ENCODE measurements at regions not wholly inside any gene's neighbourhood (a gene's known extent, or its start where the extent isn't known, plus 50 kb on each side); places are given as distances from the start of the nearest gene placed in this dataset.
"Not testable (repeated sequence)": the region's sequence is repeated elsewhere in the genome, so short reads cannot be mapped to it uniquely, and the experiment has no call there.

DNA sequence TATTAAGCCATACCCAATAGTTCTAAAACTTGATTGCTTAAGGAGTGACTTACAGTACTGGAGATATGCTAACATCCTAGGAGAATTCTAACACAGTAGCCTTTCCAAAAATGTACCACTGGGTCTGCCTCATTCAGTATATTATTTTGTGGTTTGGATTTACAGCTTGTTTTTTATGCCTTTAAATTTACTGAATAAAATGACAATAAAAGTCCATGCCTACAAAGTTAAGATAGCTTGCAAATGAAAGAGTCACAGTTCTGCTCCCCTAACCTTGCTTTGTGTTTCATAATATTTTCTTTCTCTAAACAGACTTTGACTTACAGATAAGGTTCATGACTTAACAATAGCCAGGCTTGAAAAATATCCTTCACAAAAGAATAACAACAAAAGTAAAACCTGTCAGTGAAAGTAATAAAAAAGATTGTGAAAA is 951.1 kb upstream of the NUDT12 start:
- Mint-ChIP-seq H3K9me3 (ENCODE audit: low read depth) (peaks cover 8% of the 10 kb centered on the region), H3K4me1 (no peaks in the 10 kb centered on the region), H3K27ac (no peak overlapping the region), H3K27me3 (no peaks in the 10 kb centered on the region), H3K36me3 (ENCODE audit: low read depth) (no peaks in the 10 kb centered on the region), H3K4me3 (no peak overlapping the region)
- ATAC-seq (no peak), DNase-seq (no peak)
- ChIA-PET POLR2A (no interaction called here), CTCF (no interaction called here)
- intact Hi-C loops (cut with DNase I, micrococcal nuclease) = no loop called here

DNA sequence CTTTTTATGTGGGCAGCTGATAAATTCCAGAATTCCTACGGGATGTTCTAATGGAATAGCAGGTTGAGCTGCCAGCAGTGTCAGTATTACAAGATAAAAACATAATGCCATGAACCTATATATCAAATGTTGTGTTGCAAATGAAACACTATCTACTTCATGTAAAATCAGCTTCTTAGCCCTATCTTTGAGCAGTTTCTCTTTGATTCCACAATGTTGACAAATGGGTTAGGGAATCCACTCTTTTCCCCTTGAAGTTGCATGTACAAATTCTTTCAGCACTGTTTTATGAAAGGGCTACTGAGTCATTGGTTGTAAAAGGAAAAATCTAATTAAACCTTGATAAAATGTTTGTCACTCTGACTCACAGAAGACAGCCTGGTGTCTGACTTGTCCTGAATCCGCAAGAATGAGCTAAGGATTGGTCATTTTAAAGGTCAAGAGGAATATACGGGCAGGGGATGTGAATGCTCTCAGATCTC is 950.6 kb upstream of the NUDT12 start:
- intact Hi-C loops (cut with DNase I, micrococcal nuclease) = no loop called here
- ChIA-PET CTCF (no interaction called here), POLR2A (no interaction called here)
- no peaks in the 10 kb centered on the region for H3K36me3 Mint-ChIP-seq (ENCODE audit: low read depth)
- H3K9me3 Mint-ChIP-seq (ENCODE audit: low read depth) = peaks cover 8% of the 10 kb centered on the region
- ATAC-seq = no peak
- H3K4me3 Mint-ChIP-seq = no peak overlapping the region
- no peaks in the 10 kb centered on the region for H3K4me1 Mint-ChIP-seq
- no peak for DNase-seq
- no peak overlapping the region for H3K27ac Mint-ChIP-seq
- no peaks in the 10 kb centered on the region for H3K27me3 Mint-ChIP-seq

DNA sequence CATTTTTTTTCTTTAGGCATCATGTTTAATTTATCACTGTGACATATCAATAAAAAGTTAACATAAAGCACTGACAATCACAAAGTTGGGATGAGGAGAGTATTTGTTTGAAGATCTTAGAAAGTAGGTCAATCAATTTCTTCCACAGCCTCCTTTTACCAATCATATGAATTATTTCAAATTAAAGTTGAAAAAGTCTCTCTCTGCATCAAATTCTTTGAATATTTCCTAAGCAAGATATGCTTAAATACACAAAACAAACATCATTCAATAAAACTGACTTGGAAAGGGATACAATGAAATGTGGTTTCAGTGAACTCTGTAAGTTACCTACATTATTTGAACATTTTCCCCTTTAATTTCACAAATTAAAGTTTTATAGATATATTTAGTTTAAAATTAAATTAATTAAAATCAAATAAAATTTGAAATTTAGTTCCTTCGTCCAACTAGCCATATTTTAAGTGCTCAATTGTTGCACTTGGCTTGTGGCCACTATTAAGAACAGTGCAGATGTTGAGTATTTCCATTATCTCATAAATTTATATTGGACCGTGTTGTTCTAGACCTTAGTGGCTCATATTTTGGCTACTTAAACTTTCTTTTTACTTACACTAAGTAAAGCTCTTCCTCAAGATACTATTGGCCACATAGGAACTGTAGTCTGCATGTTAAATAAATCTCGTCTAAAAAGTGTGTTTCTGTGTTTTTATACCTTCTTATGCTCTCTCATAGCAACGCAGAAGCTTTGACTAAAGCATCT is 949.7 kb upstream of the NUDT12 start:
- CTCF ChIA-PET = no interaction called here

DNA sequence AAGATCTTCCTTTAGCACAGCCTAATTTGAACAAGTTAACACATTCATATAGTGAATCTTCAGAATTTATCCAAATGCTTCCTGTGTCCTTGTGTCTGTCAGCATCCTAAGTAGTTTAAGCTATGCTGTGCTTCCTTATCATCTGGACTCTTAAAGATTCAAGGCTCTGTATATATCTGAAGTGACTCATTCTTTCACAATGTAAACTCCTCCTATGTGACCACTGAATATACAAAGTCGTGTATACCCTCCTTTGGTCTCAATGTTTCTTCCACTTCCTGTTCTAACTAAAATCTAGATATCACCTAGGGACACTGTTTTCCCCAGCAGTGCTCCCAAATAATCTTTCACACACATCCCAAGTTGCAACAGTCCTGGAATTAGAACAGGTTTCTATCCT is 935.7 kb upstream of the NUDT12 start:
- Mint-ChIP-seq H3K27me3 (no peaks in the 10 kb centered on the region), H3K9me3 (ENCODE audit: low read depth) (peaks cover 17% of the 10 kb centered on the region), H3K4me3 (no peak overlapping the region), H3K27ac (no peak overlapping the region), H3K36me3 (ENCODE audit: low read depth) (no peaks in the 10 kb centered on the region), H3K4me1 (no peaks in the 10 kb centered on the region)
- ChIA-PET POLR2A (no interaction called here), CTCF (no interaction called here)
- no peak for ATAC-seq
- no peak for DNase-seq
- intact Hi-C loops (cut with DNase I, micrococcal nuclease) = no loop called here

More for the DNA sequence above, 949.7 kb upstream of the NUDT12 start:
- no peak overlapping the region for H3K27ac Mint-ChIP-seq
- intact Hi-C loops (cut with DNase I, micrococcal nuclease) = no loop called here
- H3K36me3 Mint-ChIP-seq (ENCODE audit: low read depth) = no peaks in the 10 kb centered on the region
- DNase-seq = no peak
- H3K27me3 Mint-ChIP-seq = no peaks in the 10 kb centered on the region
- peaks cover 8% of the 10 kb centered on the region for H3K9me3 Mint-ChIP-seq (ENCODE audit: low read depth)
- POLR2A ChIA-PET = no interaction called here
- no peak overlapping the region for H3K4me3 Mint-ChIP-seq
- ATAC-seq = no peak
- H3K4me1 Mint-ChIP-seq = no peaks in the 10 kb centered on the region

DNA sequence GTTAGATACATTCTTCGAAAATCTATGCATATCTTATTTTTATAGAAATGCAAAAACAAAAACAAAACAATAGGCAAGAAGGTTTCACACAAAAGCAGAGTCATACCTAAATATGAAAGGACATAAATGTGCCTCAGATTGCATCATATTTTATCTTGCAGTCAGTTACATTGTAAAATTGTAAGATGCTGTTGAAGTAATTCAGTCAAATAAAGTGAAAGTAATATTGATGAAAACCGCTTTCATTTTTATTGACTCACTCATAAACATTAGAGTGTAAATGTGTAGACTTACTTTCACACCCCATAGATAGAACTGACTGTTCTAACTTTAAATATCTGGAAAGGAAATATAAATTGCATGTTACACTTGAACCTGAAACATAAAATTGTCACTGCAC is 931.5 kb upstream of the NUDT12 start:
- Mint-ChIP-seq H3K27me3 (no peaks in the 10 kb centered on the region), H3K9me3 (ENCODE audit: low read depth) (peaks cover 8% of the 10 kb centered on the region), H3K4me3 (no peak overlapping the region), H3K4me1 (no peaks in the 10 kb centered on the region), H3K27ac (no peak overlapping the region), H3K36me3 (ENCODE audit: low read depth) (no peaks in the 10 kb centered on the region)
- no peak for DNase-seq
- ATAC-seq = no peak
- intact Hi-C loops (cut with DNase I, micrococcal nuclease) = no loop called here
- CTCF ChIA-PET = no interaction called here
- POLR2A ChIA-PET = no interaction called here

DNA sequence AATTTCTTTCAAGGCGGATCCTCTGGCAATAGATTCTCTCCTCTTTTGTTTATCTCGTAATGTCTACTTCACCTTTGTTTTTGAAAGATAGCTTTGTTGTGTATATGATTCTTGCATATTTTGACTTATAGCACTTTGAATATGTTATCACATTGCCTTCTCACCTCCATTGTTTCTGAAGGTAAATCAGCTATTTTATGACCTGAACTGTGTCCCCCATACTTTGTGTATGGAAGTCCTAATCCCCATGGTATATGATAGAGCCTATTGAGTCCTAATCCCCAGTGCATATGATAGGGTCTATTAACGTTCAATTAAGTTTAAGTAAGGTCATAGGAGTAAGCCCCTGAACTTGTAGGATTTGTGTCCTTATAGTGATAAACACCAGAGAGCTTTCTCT is 910.2 kb upstream of the NUDT12 start:
- H3K4me3 Mint-ChIP-seq = no peak overlapping the region
- H3K4me1 Mint-ChIP-seq = no peaks in the 10 kb centered on the region
- H3K27ac Mint-ChIP-seq = no peak overlapping the region
- no peaks in the 10 kb centered on the region for H3K27me3 Mint-ChIP-seq
- ChIA-PET CTCF (interaction anchor here (1.1 kb wide), 1 partner anchor 11 kb away, joined by 3 read pairs; no protein-coding TSS in a partner anchor), POLR2A (no interaction called here)
- DNase-seq (no peak), ATAC-seq (no peak)
- intact Hi-C loops (cut with DNase I, micrococcal nuclease) = no loop called here
- no peaks in the 10 kb centered on the region for H3K36me3 Mint-ChIP-seq (ENCODE audit: low read depth)
- H3K9me3 Mint-ChIP-seq (ENCODE audit: low read depth) = peaks cover 11% of the 10 kb centered on the region

DNA sequence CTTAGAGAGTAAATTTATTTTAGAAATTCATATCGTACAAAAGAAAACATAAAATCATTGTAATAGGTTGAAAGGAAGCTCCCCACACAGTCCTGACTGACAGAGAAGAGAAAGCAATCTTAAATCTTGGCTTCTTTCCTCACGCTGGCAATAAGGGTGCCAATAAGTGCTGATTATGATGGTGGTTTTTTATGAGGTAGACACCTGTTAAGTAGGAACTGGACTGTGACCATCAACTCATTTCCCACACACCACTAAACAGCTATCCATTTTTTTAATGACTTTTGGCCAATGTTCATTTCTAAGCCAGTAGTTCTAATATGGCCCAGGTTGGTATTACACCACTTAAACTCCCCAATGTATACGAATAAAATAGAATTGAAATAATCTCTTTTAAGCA is 893.5 kb upstream of the NUDT12 start:
- no peak overlapping the region for H3K27ac Mint-ChIP-seq
- H3K27me3 Mint-ChIP-seq = no peaks in the 10 kb centered on the region
- ChIA-PET POLR2A (no interaction called here), CTCF (no interaction called here)
- no peak overlapping the region for H3K4me3 Mint-ChIP-seq
- no peak for DNase-seq
- no peak for ATAC-seq
- intact Hi-C loops (cut with DNase I, micrococcal nuclease) = no loop called here
- no peaks in the 10 kb centered on the region for H3K36me3 Mint-ChIP-seq (ENCODE audit: low read depth)
- peaks cover 12% of the 10 kb centered on the region for H3K9me3 Mint-ChIP-seq (ENCODE audit: low read depth)
- H3K4me1 Mint-ChIP-seq = no peaks in the 10 kb centered on the region

DNA sequence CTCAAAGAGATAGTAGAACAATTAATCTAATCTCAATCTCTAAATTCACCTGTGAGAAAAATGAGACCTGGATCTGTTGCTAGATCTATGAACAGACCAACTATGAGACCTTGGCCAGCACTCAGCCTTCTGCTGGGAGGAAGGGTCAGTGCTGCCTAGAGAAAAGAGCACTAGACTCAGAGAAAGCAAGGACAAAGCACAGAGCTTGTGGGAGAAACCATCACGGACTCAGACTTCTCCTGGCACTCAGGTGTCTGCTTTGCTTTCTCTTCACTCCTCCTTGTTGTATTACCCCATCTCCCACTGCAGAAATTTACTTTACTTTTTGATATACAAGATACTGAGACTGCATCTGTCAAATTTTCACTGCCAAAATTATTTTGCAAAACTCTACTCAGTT is 890.0 kb upstream of the NUDT12 start:
- Mint-ChIP-seq H3K36me3 (ENCODE audit: low read depth) (no peaks in the 10 kb centered on the region), H3K4me3 (no peak overlapping the region), H3K9me3 (ENCODE audit: low read depth) (peaks cover 3% of the 10 kb centered on the region), H3K27ac (no peak overlapping the region), H3K27me3 (no peaks in the 10 kb centered on the region), H3K4me1 (no peaks in the 10 kb centered on the region)
- ChIA-PET CTCF (no interaction called here), POLR2A (no interaction called here)
- DNase-seq = no peak
- intact Hi-C loops (cut with DNase I, micrococcal nuclease) = no loop called here
- ATAC-seq = no peak

DNA sequence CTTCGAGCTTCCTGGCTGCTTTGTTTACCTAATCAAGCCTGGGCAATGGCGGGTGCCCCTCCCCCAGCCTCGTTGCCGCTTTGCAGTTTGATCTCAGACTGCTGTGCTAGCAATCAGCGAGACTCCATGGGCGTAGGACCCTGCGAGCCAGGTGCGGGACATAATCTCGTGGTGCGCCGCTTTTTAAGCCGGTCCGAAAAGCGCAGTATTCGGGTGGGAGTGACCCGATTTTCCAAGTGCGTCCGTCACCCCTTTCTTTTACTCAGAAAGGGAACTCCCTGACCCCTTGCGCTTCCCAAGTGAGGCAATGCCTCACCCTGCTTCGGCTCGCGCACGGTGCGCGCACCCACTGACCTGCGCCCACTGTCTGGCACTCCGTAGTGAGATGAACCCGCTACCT is 889.3 kb upstream of the NUDT12 start:
- DNase-seq; H3K27ac Mint-ChIP-seq; CTCF ChIA-PET; H3K27me3 Mint-ChIP-seq; H3K9me3 Mint-ChIP-seq (ENCODE audit: low read depth); intact Hi-C loops (cut with DNase I, micrococcal nuclease); H3K36me3 Mint-ChIP-seq (ENCODE audit: low read depth); POLR2A ChIA-PET; H3K4me3 Mint-ChIP-seq; ATAC-seq; H3K4me1 Mint-ChIP-seq: not testable (repeated sequence)

DNA sequence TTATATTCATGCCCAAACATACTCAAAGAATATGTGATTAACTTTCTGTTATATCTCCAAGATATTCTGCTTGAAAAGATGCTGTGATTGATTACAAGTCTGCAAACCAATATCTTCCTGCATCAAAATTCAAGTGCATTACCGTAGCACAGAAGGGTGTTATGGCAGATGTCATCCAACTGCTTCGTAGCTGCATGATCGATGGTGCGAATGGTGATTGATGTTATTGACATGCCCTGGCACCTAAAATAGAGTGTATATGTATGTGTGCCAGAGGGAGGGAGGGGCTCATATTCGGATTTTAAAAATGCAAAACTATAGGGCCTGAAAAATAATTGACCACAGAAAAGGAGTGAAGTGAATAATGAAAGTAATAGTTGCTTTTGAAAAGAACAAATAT is 882.1 kb upstream of the NUDT12 start:
- H3K27me3 Mint-ChIP-seq = no peaks in the 10 kb centered on the region
- ATAC-seq (no peak), DNase-seq (no peak)
- intact Hi-C loops (cut with DNase I, micrococcal nuclease) = no loop called here
- no peak overlapping the region for H3K27ac Mint-ChIP-seq
- ChIA-PET CTCF (no interaction called here), POLR2A (no interaction called here)
- H3K4me3 Mint-ChIP-seq = no peak overlapping the region
- no peaks in the 10 kb centered on the region for H3K4me1 Mint-ChIP-seq
- no peaks in the 10 kb centered on the region for H3K36me3 Mint-ChIP-seq (ENCODE audit: low read depth)
- H3K9me3 Mint-ChIP-seq (ENCODE audit: low read depth) = no peaks in the 10 kb centered on the region

DNA sequence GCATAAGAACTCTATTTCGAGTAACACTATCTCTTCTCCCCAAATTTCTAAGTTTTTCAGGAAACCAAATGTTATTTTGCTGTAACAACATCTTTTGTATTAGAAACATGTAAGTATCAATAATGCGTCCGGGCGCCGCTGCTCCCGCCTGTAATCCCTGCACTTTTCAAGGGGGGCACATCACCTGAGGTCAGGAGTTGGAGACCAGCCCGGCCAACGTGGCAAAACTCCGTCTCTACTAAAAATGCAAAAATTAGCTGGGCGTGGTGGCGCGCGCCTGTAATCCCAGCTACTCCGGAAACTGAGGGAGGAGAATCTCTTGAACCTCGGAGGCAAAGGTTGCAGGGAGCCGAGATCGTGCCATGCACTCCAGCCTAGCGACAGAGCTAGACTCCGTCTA is 881.1 kb upstream of the NUDT12 start:
- ATAC-seq = no peak
- Mint-ChIP-seq H3K36me3 (ENCODE audit: low read depth) (no peaks in the 10 kb centered on the region), H3K4me3 (no peak overlapping the region), H3K4me1 (no peaks in the 10 kb centered on the region), H3K27me3 (no peaks in the 10 kb centered on the region), H3K9me3 (ENCODE audit: low read depth) (no peaks in the 10 kb centered on the region), H3K27ac (no peak overlapping the region)
- no peak for DNase-seq
- intact Hi-C loops (cut with DNase I, micrococcal nuclease) = no loop called here
- CTCF ChIA-PET = no interaction called here
- POLR2A ChIA-PET = no interaction called here

DNA sequence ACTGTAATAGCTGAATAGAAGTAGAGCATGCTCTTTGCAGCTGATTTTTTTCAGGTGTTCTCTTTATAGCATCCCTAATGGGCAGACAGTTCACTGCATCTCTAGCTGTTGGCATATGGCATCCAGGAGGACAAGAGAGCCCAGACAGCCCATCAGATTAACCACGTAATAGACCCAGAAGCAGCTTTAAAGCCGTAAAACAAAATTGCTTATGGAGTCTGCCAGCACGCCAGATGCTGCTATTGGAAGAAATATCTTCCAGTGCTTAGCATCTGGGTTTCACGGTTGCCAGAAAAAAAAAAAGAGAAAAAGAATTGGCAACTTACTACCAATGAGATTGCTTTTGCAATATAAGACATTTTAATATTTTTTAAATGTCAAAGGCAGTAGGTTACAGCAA is 869.4 kb upstream of the NUDT12 start:
- H3K4me1 Mint-ChIP-seq = no peaks in the 10 kb centered on the region
- no peaks in the 10 kb centered on the region for H3K36me3 Mint-ChIP-seq (ENCODE audit: low read depth)
- intact Hi-C loops (cut with DNase I, micrococcal nuclease) = no loop called here
- no peaks in the 10 kb centered on the region for H3K9me3 Mint-ChIP-seq (ENCODE audit: low read depth)
- no peak for DNase-seq
- no peaks in the 10 kb centered on the region for H3K27me3 Mint-ChIP-seq
- ATAC-seq = no peak
- ChIA-PET POLR2A (no interaction called here), CTCF (no interaction called here)
- H3K27ac Mint-ChIP-seq = no peak overlapping the region
- no peak overlapping the region for H3K4me3 Mint-ChIP-seq
